Keratinocyte (primary cell): ENCODE measurements at regions not wholly inside any gene's neighbourhood (a gene's known extent, or its start where the extent isn't known, plus 50 kb on each side); places are given as distances from the start of the nearest gene placed in this dataset.

Source experiments
- DNase-seq: peaks from one replicate; pipeline ENCODE4 v3.0.0-alpha.2; 2011; ENCODE audit warnings: low read depth, missing footprints, low spot score
- FAIRE-seq: peaks from 2 replicates; lab custom pipeline; 2011; peaks lifted over from hg19 to GRCh38; lab: Jason Lieb, UNC
- H2AFZ ChIP-seq: 2 replicates; pipeline ENCODE4 v1.6.0; 2012; ENCODE audit warnings: low read length, control low read depth, inconsistent platforms; ENCODE audit not compliant: control insufficient read depth
- H3K27ac ChIP-seq: 2 replicates; pipeline ENCODE4 v1.5.1; 2011; ENCODE audit warnings: low read length; ENCODE audit not compliant: control insufficient read depth, insufficient read depth
- H3K27me3 ChIP-seq: 3 replicates; pipeline ENCODE4 v1.6.0; 2011; ENCODE audit warnings: low read length; ENCODE audit not compliant: control insufficient read depth, insufficient read depth; ENCODE audit errors: extremely low read depth
- H3K36me3 ChIP-seq, 2 experiments: 2 replicates in 1 of 2; 3 replicates in 1 of 2; pipeline ENCODE4 v1.5.1; 2011; ENCODE audit warnings: low read length in 2 of 2, mild to moderate bottlenecking in 1 of 2; ENCODE audit not compliant: control insufficient read depth in 2 of 2, insufficient read depth in 2 of 2; ENCODE audit errors: extremely low read depth in 1 of 2
- H3K4me1 ChIP-seq: 3 replicates; pipeline ENCODE4 v1.5.1; 2011; ENCODE audit warnings: low read length; ENCODE audit not compliant: control insufficient read depth, insufficient read depth; ENCODE audit errors: extremely low read depth
- H3K4me2 ChIP-seq: 3 replicates; pipeline ENCODE4 v1.6.0; 2011; ENCODE audit warnings: low read depth, low read length; ENCODE audit not compliant: control insufficient read depth, insufficient read depth; ENCODE audit errors: extremely low read depth
- H3K4me3 ChIP-seq, 3 experiments: fragments of 200-600 bp in 1 of 3; sonication (generic) in 1 of 3; 2 replicates in 2 of 3; 3 replicates in 1 of 3; pipeline ENCODE4 v1.5.1; 2011 to 2016; ENCODE audit warnings: low read length in 3 of 3, mild to moderate bottlenecking in 3 of 3, control low read depth in 2 of 3, inconsistent platforms in 1 of 3, low read depth in 1 of 3, mixed read lengths in 1 of 3, mixed run types in 1 of 3, moderate library complexity in 1 of 3; ENCODE audit not compliant: control insufficient read depth in 2 of 3, insufficient read depth in 2 of 3; ENCODE audit errors: extremely low read depth in 1 of 3
- H3K79me2 ChIP-seq: 2 replicates; pipeline ENCODE4 v1.6.0; 2012; ENCODE audit warnings: low read length; ENCODE audit not compliant: control insufficient read depth, insufficient read depth
- H3K9ac ChIP-seq: 3 replicates; pipeline ENCODE4 v1.6.0; 2011; ENCODE audit warnings: low read length; ENCODE audit not compliant: control insufficient read depth, insufficient read depth; ENCODE audit errors: extremely low read depth
- H3K9me1 ChIP-seq: 3 replicates; pipeline ENCODE4 v1.6.0; 2011; ENCODE audit warnings: low read length; ENCODE audit not compliant: control insufficient read depth, insufficient read depth; ENCODE audit errors: extremely low read depth
- H3K9me3 ChIP-seq: 2 replicates; pipeline ENCODE4 v1.5.1; 2012; ENCODE audit warnings: low read depth, low read length; ENCODE audit not compliant: control insufficient read depth
- H4K20me1 ChIP-seq: 3 replicates; pipeline ENCODE4 v1.6.0; 2011; ENCODE audit warnings: low read length; ENCODE audit not compliant: control insufficient read depth, insufficient read depth; ENCODE audit errors: extremely low read depth
- EZH2 ChIP-seq: IDR thresholded peaks from one replicate; pipeline ENCODE4 v1.6.1; 2012; ENCODE audit warnings: inconsistent platforms, mild to moderate bottlenecking, low read length, moderate library complexity
- dilution Hi-C: fragments of 300-500 bp; cut with MboI; formaldehyde crosslinking; loops from one replicate; pipeline ENCODE4 v1.7.0; 2020; ENCODE audit warnings: low sequenced_read_pairs; ENCODE audit not compliant: extremely low pct_ligation_motif_present
- TF ChIP-seq, protein P1 (sequence below), 3 experiments: IDR thresholded peaks in 1 of 3; conservative IDR thresholded peaks in 1 of 3; optimal IDR thresholded peaks in 1 of 3; 2 replicates in 2 of 3; 3 replicates in 1 of 3; pipeline versions ENCODE3 to v1.5.1; 2011; ENCODE audit warnings: low read length in 3 of 3, mild to moderate bottlenecking in 3 of 3, moderate library complexity in 2 of 3, control low read depth in 1 of 3, inconsistent platforms in 1 of 3; ENCODE audit not compliant: insufficient read depth in 2 of 3; ENCODE audit errors: extremely low read depth in 1 of 3

DNA sequence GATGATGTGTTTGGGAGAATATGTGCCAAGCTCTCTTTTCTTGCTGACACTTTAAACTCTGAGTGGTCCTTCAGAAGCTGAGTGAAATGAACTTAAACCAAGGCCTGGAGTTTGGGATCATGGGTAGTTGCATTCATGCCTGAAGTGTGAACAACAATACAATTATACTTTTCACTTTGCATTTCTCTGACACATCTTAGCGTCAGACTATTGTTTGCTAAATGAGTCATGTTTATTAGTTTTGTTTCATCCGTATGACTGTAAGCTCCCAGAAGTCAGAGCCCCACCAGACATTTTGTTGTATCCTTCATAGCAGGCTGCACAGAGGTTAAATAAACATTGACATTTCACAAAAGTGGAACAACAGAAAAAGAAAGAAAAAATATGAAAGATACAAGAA lies 542.6 kb downstream of the TUSC7 start:
- Histone ChIP-seq H3K4me1 (no peaks in the 10 kb centered on the region), H3K36me3 (no peaks in the 10 kb centered on the region), H3K79me2 (no peaks in the 10 kb centered on the region), H3K4me2 (no peak overlapping the region), H2AFZ (no peak overlapping the region), H3K27ac (no peak overlapping the region), H3K27me3 (no peaks in the 10 kb centered on the region), H3K9ac (no peak overlapping the region), H4K20me1 (no peaks in the 10 kb centered on the region), H3K4me3 (no peak overlapping the region), H3K9me1 (no peaks in the 10 kb centered on the region), H3K9me3 (no peaks in the 10 kb centered on the region)
- dilution Hi-C loops = no loop called here
- DNase-seq = no peak
- no peak for FAIRE-seq
- no peak for TF ChIP-seq EZH2
- TF ChIP-seq, protein P1, sequence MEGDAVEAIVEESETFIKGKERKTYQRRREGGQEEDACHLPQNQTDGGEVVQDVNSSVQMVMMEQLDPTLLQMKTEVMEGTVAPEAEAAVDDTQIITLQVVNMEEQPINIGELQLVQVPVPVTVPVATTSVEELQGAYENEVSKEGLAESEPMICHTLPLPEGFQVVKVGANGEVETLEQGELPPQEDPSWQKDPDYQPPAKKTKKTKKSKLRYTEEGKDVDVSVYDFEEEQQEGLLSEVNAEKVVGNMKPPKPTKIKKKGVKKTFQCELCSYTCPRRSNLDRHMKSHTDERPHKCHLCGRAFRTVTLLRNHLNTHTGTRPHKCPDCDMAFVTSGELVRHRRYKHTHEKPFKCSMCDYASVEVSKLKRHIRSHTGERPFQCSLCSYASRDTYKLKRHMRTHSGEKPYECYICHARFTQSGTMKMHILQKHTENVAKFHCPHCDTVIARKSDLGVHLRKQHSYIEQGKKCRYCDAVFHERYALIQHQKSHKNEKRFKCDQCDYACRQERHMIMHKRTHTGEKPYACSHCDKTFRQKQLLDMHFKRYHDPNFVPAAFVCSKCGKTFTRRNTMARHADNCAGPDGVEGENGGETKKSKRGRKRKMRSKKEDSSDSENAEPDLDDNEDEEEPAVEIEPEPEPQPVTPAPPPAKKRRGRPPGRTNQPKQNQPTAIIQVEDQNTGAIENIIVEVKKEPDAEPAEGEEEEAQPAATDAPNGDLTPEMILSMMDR (optimal IDR thresholded peaks at IDR 0.05 in 1 of 3, IDR thresholded peaks at IDR 0.05 in 1 of 3, conservative IDR thresholded peaks at IDR 0.05 in 1 of 3; ENCODE audit: extremely low read depth in 1 of 3, insufficient read depth in 2 of 3, low read length in 3 of 3) = no peak

DNA sequence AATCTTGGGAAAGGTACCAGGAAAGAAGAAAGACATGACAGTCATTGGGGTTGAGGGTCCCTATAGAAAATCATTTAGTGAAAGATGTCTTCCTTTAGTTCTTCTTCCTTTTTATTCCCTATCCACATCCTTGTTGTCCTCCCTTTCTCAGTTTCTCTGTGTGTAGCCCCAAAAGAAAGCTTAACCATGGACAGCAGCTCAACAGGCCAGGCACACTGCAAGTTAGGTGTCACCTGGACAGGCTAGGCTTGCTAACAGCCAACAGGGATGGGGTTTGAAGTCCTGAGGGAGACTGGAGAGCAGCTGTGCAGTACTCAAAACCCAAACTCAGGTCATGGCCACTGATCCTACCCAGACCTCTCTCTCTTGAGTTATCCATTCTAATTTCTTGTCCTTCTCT lies 543.1 kb downstream of the TUSC7 start:
- H3K9ac ChIP-seq = no peak overlapping the region
- TF ChIP-seq EZH2 = no peak
- TF ChIP-seq, protein P1 (optimal IDR thresholded peaks at IDR 0.05 in 1 of 3, IDR thresholded peaks at IDR 0.05 in 1 of 3, conservative IDR thresholded peaks at IDR 0.05 in 1 of 3; ENCODE audit: extremely low read depth in 1 of 3, insufficient read depth in 2 of 3, low read length in 3 of 3) = no peak
- no peaks in the 10 kb centered on the region for H3K36me3 ChIP-seq
- no peak overlapping the region for H3K27ac ChIP-seq
- no peaks in the 10 kb centered on the region for H4K20me1 ChIP-seq
- DNase-seq = no peak
- no peak overlapping the region for H3K4me2 ChIP-seq
- no peak overlapping the region for H2AFZ ChIP-seq
- no peaks in the 10 kb centered on the region for H3K4me1 ChIP-seq
- dilution Hi-C loops = no loop called here
- no peaks in the 10 kb centered on the region for H3K79me2 ChIP-seq
- H3K9me3 ChIP-seq = no peaks in the 10 kb centered on the region
- H3K4me3 ChIP-seq = no peak overlapping the region
- no peak for FAIRE-seq
- no peaks in the 10 kb centered on the region for H3K27me3 ChIP-seq
- H3K9me1 ChIP-seq = no peaks in the 10 kb centered on the region
